ENCODE measurements at regions not wholly inside any gene's neighbourhood (a gene's known extent, or its start where the extent isn't known, plus 50 kb on each side); places are given as distances from the start of the nearest gene placed in this dataset.
"Not testable (repeated sequence)": the region's sequence is repeated elsewhere in the genome, so short reads cannot be mapped to it uniquely, and the experiment has no call there.

GRCh38 chr1:95167503-95167902 lies 50.3 kb downstream of the TLCD4 start:
- H3K4me3 ChIP-seq; H3K27me3 ChIP-seq; H3K27ac ChIP-seq; H3K36me3 ChIP-seq; H3K4me1 ChIP-seq; H3K9me3 ChIP-seq; DNase-seq (ENCODE audit: extremely low spot score in 2 of 2); intact Hi-C loops (cut with DNase I): not testable (repeated sequence)

- no peaks in the 10 kb centered on the region for H3K9me3 ChIP-seq
- DNase-seq (ENCODE audit: extremely low spot score in 2 of 2) = no peak
- intact Hi-C loops (cut with DNase I) = no loop called here
- H3K4me1 ChIP-seq = no peaks in the 10 kb centered on the region
- H3K27me3 ChIP-seq = no peaks in the 10 kb centered on the region
- H3K36me3 ChIP-seq = no peaks in the 10 kb centered on the region
- TF ChIP-seq POLR2A (IDR thresholded peaks at IDR 0.05) (no peak), POLR2AphosphoS5 (IDR thresholded peaks at IDR 0.05; ENCODE audit: insufficient read depth in 1 of 2, low read depth in 1 of 2) (no peak), CTCF (IDR thresholded peaks at IDR 0.05) (no peak)
- no peak overlapping the region for H3K27ac ChIP-seq
- H3K4me3 ChIP-seq = no peak overlapping the region
These were observed 50.9 kb downstream of the TLCD4 start for GRCh38 chr1:95168028-95168427.

- Histone ChIP-seq H3K4me3 (no peak overlapping the region), H3K27ac (no peak overlapping the region), H3K36me3 (no peaks in the 10 kb centered on the region), H3K9me3 (no peaks in the 10 kb centered on the region), H3K4me1 (no peaks in the 10 kb centered on the region), H3K27me3 (no peaks in the 10 kb centered on the region)
- TF ChIP-seq POLR2AphosphoS5 (IDR thresholded peaks at IDR 0.05; ENCODE audit: insufficient read depth in 1 of 2, low read depth in 1 of 2) (no peak), CTCF (IDR thresholded peaks at IDR 0.05) (no peak), POLR2A (IDR thresholded peaks at IDR 0.05) (no peak)
- DNase-seq (ENCODE audit: extremely low spot score in 2 of 2) = no peak
- intact Hi-C loops (cut with DNase I) = no loop called here
These were observed 51.7 kb downstream of the TLCD4 start for GRCh38 chr1:95168761-95169351.

- intact Hi-C loops (cut with DNase I) = no loop called here
These were observed 52.4 kb downstream of the TLCD4 start for GRCh38 chr1:95169548-95169947.

GRCh38 chr1:95171270-95172245 lies 54.4 kb downstream of the TLCD4 start:
- Histone ChIP-seq H3K27ac (no peak overlapping the region), H3K4me1 (no peaks in the 10 kb centered on the region), H3K36me3 (no peaks in the 10 kb centered on the region), H3K27me3 (no peaks in the 10 kb centered on the region), H3K4me3 (no peak overlapping the region), H3K9me3 (no peaks in the 10 kb centered on the region)
- DNase-seq (ENCODE audit: extremely low spot score in 2 of 2) = no peak
- TF ChIP-seq POLR2AphosphoS5 (IDR thresholded peaks at IDR 0.05; ENCODE audit: insufficient read depth in 1 of 2, low read depth in 1 of 2) = no peak
- TF ChIP-seq CTCF (IDR thresholded peaks at IDR 0.05) = no peak
- TF ChIP-seq POLR2A (IDR thresholded peaks at IDR 0.05) = no peak
- intact Hi-C loops (cut with DNase I) = no loop called here

More at GRCh38 chr1:95169548-95169947, 52.4 kb downstream of the TLCD4 start:
- no peak for DNase-seq (ENCODE audit: extremely low spot score in 2 of 2)
- no peaks in the 10 kb centered on the region for H3K36me3 ChIP-seq
- H3K9me3 ChIP-seq = no peaks in the 10 kb centered on the region
- H3K27me3 ChIP-seq = no peaks in the 10 kb centered on the region
- H3K4me1 ChIP-seq = no peaks in the 10 kb centered on the region
- peak in 1 of 2 donors; percentile 37 for TF ChIP-seq POLR2AphosphoS5 (IDR thresholded peaks at IDR 0.05; ENCODE audit: insufficient read depth in 1 of 2, low read depth in 1 of 2)
- no peak for TF ChIP-seq CTCF (IDR thresholded peaks at IDR 0.05)
- no peak overlapping the region for H3K4me3 ChIP-seq
- H3K27ac ChIP-seq = no peak overlapping the region

Measured in vagina (tissue), 2 donors.